NT2/D1 (cell line): ENCODE measurements at regions not wholly inside any gene's neighbourhood (a gene's known extent, or its start where the extent isn't known, plus 50 kb on each side); places are given as distances from the start of the nearest gene placed in this dataset.

ENCODE experiments used
- DNase-seq: peaks from one replicate; pipeline ENCODE4 v3.0.0-alpha.2; 2011; ENCODE audit warnings: low read depth, low spot score
- H3K27me3 ChIP-seq: 2 replicates; pipeline ENCODE4 v1.6.0; 2011; ENCODE audit warnings: mild to moderate bottlenecking; ENCODE audit not compliant: insufficient read length, insufficient read depth
- H3K36me3 ChIP-seq: 2 replicates; pipeline ENCODE4 v1.6.1; 2011; ENCODE audit warnings: mild to moderate bottlenecking, low read length, mixed read lengths; ENCODE audit not compliant: insufficient read depth, insufficient read length
- H3K4me1 ChIP-seq: 2 replicates; pipeline ENCODE4 v1.5.1; 2011; ENCODE audit not compliant: insufficient read depth, insufficient read length
- H3K4me3 ChIP-seq: 2 replicates; pipeline ENCODE4 v1.5.1; 2011; ENCODE audit warnings: low read depth; ENCODE audit not compliant: insufficient read length
- H3K9ac ChIP-seq: 2 replicates; pipeline ENCODE4 v1.6.0; 2011; ENCODE audit warnings: low read depth; ENCODE audit not compliant: insufficient read length
- H3K9me3 ChIP-seq: 2 replicates; pipeline ENCODE4 v1.5.1; 2011; ENCODE audit warnings: mild to moderate bottlenecking, low read length; ENCODE audit not compliant: insufficient read depth
- SUZ12 ChIP-seq: IDR thresholded peaks from 2 replicates; pipeline ENCODE4 v1.6.1; 2011; ENCODE audit not compliant: insufficient read length, insufficient read depth; ENCODE audit errors: extremely low read depth
- YY1 ChIP-seq: IDR thresholded peaks from 2 replicates; pipeline ENCODE4 v1.6.1; 2011; ENCODE audit not compliant: insufficient read length, insufficient read depth
- ZNF274 ChIP-seq: IDR thresholded peaks from 2 replicates; pipeline ENCODE4 v1.6.1; 2011; ENCODE audit warnings: mild to moderate bottlenecking, low read depth, low read length

DNA sequence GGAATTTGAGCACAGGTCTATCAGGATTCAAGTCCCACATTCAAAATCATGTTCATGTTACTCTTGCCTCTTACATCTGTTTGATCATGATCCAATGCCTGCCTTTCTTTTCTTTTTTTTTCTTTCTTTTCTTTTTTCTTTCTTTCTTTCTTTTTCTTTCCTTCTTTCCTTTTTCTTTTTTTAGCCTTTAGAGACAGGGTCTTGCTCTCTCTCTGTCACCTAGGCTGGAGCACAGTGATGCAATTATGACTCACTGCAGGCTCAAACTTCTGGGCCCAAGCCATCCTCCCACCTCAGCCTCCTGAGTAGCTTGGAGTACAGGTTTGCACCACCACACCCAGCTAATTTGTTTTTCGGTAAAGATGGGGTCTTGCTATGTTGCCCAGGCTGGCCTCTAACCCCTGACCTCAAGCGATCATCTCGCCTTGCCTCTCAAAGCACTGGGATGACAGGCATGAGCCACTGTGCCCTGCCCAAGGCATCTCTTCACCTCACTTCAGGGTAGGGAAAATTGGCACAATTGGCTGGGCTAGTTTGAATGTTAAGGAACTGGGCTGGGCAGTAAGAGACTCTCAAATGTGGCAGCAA is 359.2 kb downstream of the FBXW7 start:
- no peak overlapping the region for H3K9ac ChIP-seq
- TF ChIP-seq ZNF274 (no peak), YY1 (no peak), SUZ12 (no peak)
- no peaks in the 10 kb centered on the region for H3K36me3 ChIP-seq
- no peak overlapping the region for H3K4me3 ChIP-seq
- no peaks in the 10 kb centered on the region for H3K9me3 ChIP-seq
- H3K4me1 ChIP-seq = no peaks in the 10 kb centered on the region
- DNase-seq = no peak
- no peaks in the 10 kb centered on the region for H3K27me3 ChIP-seq

DNA sequence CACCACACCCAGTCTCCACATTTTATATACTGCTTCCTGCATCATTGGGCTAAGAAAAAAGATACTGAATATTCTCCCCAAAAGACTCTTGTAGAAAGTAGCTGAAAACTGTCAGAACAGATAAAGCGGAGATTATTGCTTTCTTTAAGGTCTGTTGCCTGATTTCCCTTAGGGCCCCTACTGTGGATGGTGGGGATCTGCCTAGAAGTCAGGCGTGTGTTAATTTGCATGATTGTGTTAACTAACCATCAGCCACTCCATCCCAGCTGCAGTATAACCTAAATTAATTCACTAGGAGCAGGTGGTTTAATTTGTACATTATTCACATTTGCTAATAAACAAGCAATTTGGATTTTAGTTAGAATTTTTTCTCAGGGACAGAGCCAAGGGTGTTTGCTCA is 360.3 kb downstream of the FBXW7 start:
- no peaks in the 10 kb centered on the region for H3K4me1 ChIP-seq
- TF ChIP-seq SUZ12 (no peak), ZNF274 (no peak), YY1 (no peak)
- no peak for DNase-seq
- H3K9me3 ChIP-seq = no peaks in the 10 kb centered on the region
- H3K36me3 ChIP-seq = no peaks in the 10 kb centered on the region
- no peaks in the 10 kb centered on the region for H3K27me3 ChIP-seq
- H3K9ac ChIP-seq = no peak overlapping the region
- no peak overlapping the region for H3K4me3 ChIP-seq

DNA sequence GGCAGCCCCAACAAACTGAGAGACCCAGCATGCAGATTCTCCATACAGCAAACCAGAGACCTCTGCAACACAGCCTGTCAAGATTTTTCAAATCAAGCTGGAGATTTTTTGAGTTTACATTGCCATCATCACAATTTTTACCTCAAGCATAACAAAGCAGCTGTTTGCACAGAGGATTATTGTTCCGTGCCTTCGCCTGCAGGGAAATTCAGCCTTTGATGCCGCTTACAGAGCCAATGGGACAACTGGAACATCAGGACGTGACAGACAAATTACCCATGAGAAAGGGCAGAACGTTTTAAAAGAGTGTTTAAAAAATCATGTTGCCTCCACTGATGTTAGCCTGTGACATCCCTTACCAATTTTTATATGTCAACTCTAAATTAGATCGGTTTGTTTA is 363.7 kb downstream of the FBXW7 start:
- DNase-seq = no peak
- TF ChIP-seq ZNF274 = no peak
- TF ChIP-seq SUZ12 = no peak
- TF ChIP-seq YY1 = no peak
- H3K27me3 ChIP-seq = no peaks in the 10 kb centered on the region

GRCh38 chr4:152171556-152171955 is 364.3 kb downstream of the FBXW7 start:
- no peak for DNase-seq
- H3K4me1 ChIP-seq = no peaks in the 10 kb centered on the region
- no peaks in the 10 kb centered on the region for H3K36me3 ChIP-seq
- no peaks in the 10 kb centered on the region for H3K9me3 ChIP-seq
- no peaks in the 10 kb centered on the region for H3K27me3 ChIP-seq
- TF ChIP-seq YY1 (no peak), ZNF274 (no peak), SUZ12 (no peak)
- no peak overlapping the region for H3K9ac ChIP-seq
- no peak overlapping the region for H3K4me3 ChIP-seq

More for the DNA sequence above, 363.7 kb downstream of the FBXW7 start:
- Histone ChIP-seq H3K9me3 (no peaks in the 10 kb centered on the region), H3K4me3 (no peak overlapping the region), H3K36me3 (no peaks in the 10 kb centered on the region), H3K4me1 (no peaks in the 10 kb centered on the region), H3K9ac (no peak overlapping the region)

GRCh38 chr4:152169683-152170082 is 366.2 kb downstream of the FBXW7 start:
- TF ChIP-seq SUZ12 (no peak), YY1 (no peak), ZNF274 (no peak)
- Histone ChIP-seq H3K4me1 (no peaks in the 10 kb centered on the region), H3K4me3 (no peak overlapping the region), H3K9ac (no peak overlapping the region), H3K9me3 (no peaks in the 10 kb centered on the region), H3K27me3 (no peaks in the 10 kb centered on the region), H3K36me3 (no peaks in the 10 kb centered on the region)
- no peak for DNase-seq

DNA sequence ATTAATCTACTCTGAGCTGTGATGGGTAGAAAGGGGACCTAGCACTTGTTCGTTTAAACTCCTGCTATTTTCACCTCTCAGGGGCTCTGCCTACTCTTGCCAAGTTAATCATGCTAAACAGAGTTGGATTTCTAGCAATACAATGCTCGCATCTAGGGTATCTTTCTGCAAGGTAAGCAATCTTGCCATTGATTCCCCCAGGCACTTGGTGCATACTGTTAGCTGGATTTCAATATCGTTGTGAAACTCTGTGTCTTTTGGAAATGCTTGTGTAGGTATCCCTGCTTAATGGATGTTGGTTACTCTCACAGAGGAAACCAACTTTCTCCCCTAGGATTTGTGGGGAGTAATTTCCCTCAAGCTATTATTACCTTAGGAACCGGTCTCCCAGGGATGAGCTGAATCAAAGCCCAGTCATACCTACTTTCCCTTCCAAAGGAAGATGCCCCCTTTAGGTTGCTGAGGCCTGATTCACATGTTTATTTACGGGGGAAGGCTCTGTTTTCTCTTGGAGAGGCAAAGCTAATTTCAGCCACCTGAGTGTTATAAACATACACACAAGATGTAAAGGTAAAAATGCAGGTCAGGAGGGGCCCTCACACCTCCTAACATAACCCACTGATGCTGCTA is 366.8 kb downstream of the FBXW7 start:
- TF ChIP-seq ZNF274 (no peak), SUZ12 (no peak)
- Histone ChIP-seq H3K4me1 (no peaks in the 10 kb centered on the region), H3K9me3 (no peaks in the 10 kb centered on the region), H3K4me3 (no peak overlapping the region), H3K9ac (no peak overlapping the region), H3K36me3 (no peaks in the 10 kb centered on the region), H3K27me3 (no peaks in the 10 kb centered on the region)
- no peak for DNase-seq

- peak; percentile 11 for DNase-seq
- Histone ChIP-seq H3K36me3 (no peaks in the 10 kb centered on the region), H3K27me3 (no peaks in the 10 kb centered on the region), H3K4me1 (no peaks in the 10 kb centered on the region), H3K9me3 (no peaks in the 10 kb centered on the region), H3K9ac (no peak overlapping the region), H3K4me3 (no peak overlapping the region)
- TF ChIP-seq SUZ12 (no peak), ZNF274 (no peak), YY1 (no peak)
Measured at GRCh38 chr4:152166567-152166966, 369.3 kb downstream of the FBXW7 start.

DNA sequence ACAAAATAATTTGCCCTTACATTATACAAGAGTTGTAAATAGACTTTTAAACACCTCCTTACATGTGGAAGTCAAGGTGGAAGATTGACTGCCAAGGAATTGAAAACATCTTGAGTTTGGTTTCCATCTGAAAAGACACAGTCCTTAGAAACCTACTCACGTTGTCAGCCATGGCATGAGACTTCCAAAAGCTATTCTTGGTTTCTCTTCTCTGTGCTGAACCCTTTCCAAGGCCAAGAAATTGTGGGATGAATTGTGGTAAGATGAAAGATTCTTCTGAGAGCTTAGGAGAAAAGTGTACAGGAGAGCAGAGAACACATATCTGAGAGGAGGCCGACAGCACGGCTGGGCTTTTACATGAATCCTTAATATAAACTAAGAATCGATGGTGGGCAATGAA is 370.0 kb downstream of the FBXW7 start:
- no peaks in the 10 kb centered on the region for H3K9me3 ChIP-seq
- no peaks in the 10 kb centered on the region for H3K4me1 ChIP-seq
- H3K9ac ChIP-seq = no peak overlapping the region
- H3K4me3 ChIP-seq = no peak overlapping the region
- H3K36me3 ChIP-seq = no peaks in the 10 kb centered on the region
- no peak for DNase-seq
- no peaks in the 10 kb centered on the region for H3K27me3 ChIP-seq
- TF ChIP-seq YY1 (no peak), ZNF274 (no peak), SUZ12 (no peak)
